NCI-H345 (cell line): ENCODE measurements at regions not wholly inside any gene's neighbourhood (a gene's known extent, or its start where the extent isn't known, plus 50 kb on each side); places are given as distances from the start of the nearest gene placed in this dataset.
A peak's percentile ranks its signal among the peaks of the same experiment; 100 is the strongest.
"Not testable (repeated sequence)": the region's sequence is repeated elsewhere in the genome, so short reads cannot be mapped to it uniquely, and the experiment has no call there.

Experiments
- DNase-seq: peaks from one replicate; lab custom pipeline; 2025; lab: John Stamatoyannopoulos, UW

- no peak for DNase-seq
These were observed 220.4 kb upstream of the IRX4 start for GRCh38 chr5:2102819-2103776.

- no peak for DNase-seq
These were observed 219.0 kb upstream of the IRX4 start for GRCh38 chr5:2101685-2102084.

- DNase-seq, result no peak
These were observed 214.3 kb upstream of the IRX4 start for GRCh38 chr5:2096887-2097505.

GRCh38 chr5:2095011-2095410 lies 212.3 kb upstream of the IRX4 start:
- DNase-seq, result no peak

- DNase-seq, result no peak
These were observed 211.9 kb upstream of the IRX4 start for GRCh38 chr5:2094616-2094995.

GRCh38 chr5:2093859-2094615 lies 211.3 kb upstream of the IRX4 start:
- no peak for DNase-seq

- no peak for DNase-seq
These were observed 209.2 kb upstream of the IRX4 start for GRCh38 chr5:2091921-2092320.

- DNase-seq, result no peak
These were observed 205.3 kb upstream of the IRX4 start for GRCh38 chr5:2087980-2088379.

- no peak for DNase-seq
These were observed 192.6 kb upstream of the IRX4 start for GRCh38 chr5:2075365-2075764.

GRCh38 chr5:2071562-2071961 lies 188.8 kb upstream of the IRX4 start:
- DNase-seq, result no peak

GRCh38 chr5:2070787-2071186 lies 188.1 kb upstream of the IRX4 start:
- not testable (repeated sequence) for DNase-seq

- no peak for DNase-seq
These were observed 185.8 kb upstream of the IRX4 start for GRCh38 chr5:2068531-2068930.

- DNase-seq, result no peak
These were observed 183.6 kb upstream of the IRX4 start for GRCh38 chr5:2066373-2066772.

GRCh38 chr5:2063380-2063779 lies 180.7 kb upstream of the IRX4 start:
- DNase-seq, result not testable (repeated sequence)

GRCh38 chr5:2052687-2053086 lies 170.0 kb upstream of the IRX4 start:
- DNase-seq, result no peak

- DNase-seq, result no peak
These were observed 167.2 kb upstream of the IRX4 start for GRCh38 chr5:2049876-2050275.

GRCh38 chr5:2048664-2049063 lies 165.9 kb upstream of the IRX4 start:
- no peak for DNase-seq

GRCh38 chr5:2047341-2047927 lies 164.7 kb upstream of the IRX4 start:
- DNase-seq, result no peak

- DNase-seq, result no peak
These were observed 161.3 kb upstream of the IRX4 start for GRCh38 chr5:2044041-2044440.

- no peak for DNase-seq
These were observed 156.4 kb upstream of the IRX4 start for GRCh38 chr5:2039180-2039531.

- peak; percentile 74 for DNase-seq
These were observed 155.8 kb upstream of the IRX4 start for GRCh38 chr5:2038321-2039179.
